GM10248 (cell line): ENCODE measurements at regions not wholly inside any gene's neighbourhood (a gene's known extent, or its start where the extent isn't known, plus 50 kb on each side); places are given as distances from the start of the nearest gene placed in this dataset.

Experiments
- CTCF ChIA-PET: fragments of 300-600 bp; sonication (Branson Sonifier 250); formaldehyde crosslinking; extraction: SDS; loops from one replicate; lab custom pipeline; 2021; ENCODE audit warnings: antibody characterized with exemption; lab: Yijun Ruan, JAX
- POLR2A ChIA-PET: fragments of 350-650 bp; sonication (Branson Sonifier 250); formaldehyde crosslinking; extraction: SDS; loops from one replicate; lab custom pipeline; 2020; ENCODE audit warnings: antibody characterized with exemption; lab: Yijun Ruan, JAX
- DNase-seq: peaks from one replicate; pipeline ENCODE4 v3.0.0; 2012; ENCODE audit errors: extremely low spot score
- CTCF ChIP-seq: IDR thresholded peaks from 2 replicates; pipeline ENCODE4 v1.5.1; 2012; ENCODE audit warnings: mild to moderate bottlenecking, low read depth; ENCODE audit errors: extremely low read depth, missing control alignments, control extremely low read depth

- ChIA-PET POLR2A (no interaction called here), CTCF (no interaction called here)
- TF ChIP-seq CTCF: no peak
- DNase-seq: no peak
Measured at GRCh38 chr16:17691899-17692176, 221.1 kb upstream of the XYLT1 start.

- no peak for TF ChIP-seq CTCF
- ChIA-PET POLR2A (no interaction called here), CTCF (no interaction called here)
- DNase-seq: no peak
Measured at GRCh38 chr16:17691106-17691898, 220.5 kb upstream of the XYLT1 start.

GRCh38 chr16:17685447-17685846, 214.7 kb upstream of the XYLT1 start:
- no peak for DNase-seq
- TF ChIP-seq CTCF: no peak
- POLR2A ChIA-PET: no interaction called here
- CTCF ChIA-PET: no interaction called here

- no peak for DNase-seq
- TF ChIP-seq CTCF: no peak
- ChIA-PET CTCF (interaction anchor here (0.9 kb wide), 1 partner anchor 11 kb away, joined by 3 read pairs; no protein-coding TSS in a partner anchor), POLR2A (no interaction called here)
Measured at GRCh38 chr16:17683281-17683680, 212.5 kb upstream of the XYLT1 start.

DNA sequence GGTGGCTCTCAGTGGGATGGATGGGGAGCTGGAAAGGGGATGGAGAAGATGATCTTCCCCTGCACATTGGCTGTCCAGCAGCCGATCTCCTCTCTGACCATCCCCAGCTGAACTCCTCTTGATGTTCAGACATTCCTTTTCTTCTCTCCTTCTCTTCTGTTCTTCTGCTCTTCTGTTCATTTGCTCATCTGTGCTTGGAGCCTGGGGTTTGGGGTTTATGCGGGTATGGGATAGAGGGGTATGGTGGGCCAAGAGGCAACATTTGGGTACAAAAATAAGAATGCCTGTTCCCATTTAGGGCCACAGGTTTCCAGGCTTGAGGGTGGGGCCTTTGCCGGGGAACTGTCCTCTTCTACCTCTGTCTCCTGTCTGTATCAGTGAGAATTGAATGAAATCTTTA, 205.4 kb upstream of the XYLT1 start:
- ChIA-PET CTCF (no interaction called here), POLR2A (no interaction called here)
- no peak for TF ChIP-seq CTCF
- no peak for DNase-seq

GRCh38 chr16:17668386-17668785, 197.6 kb upstream of the XYLT1 start:
- no peak for DNase-seq
- ChIA-PET POLR2A (no interaction called here), CTCF (no interaction called here)
- no peak for TF ChIP-seq CTCF
